GM18519 (cell line): ENCODE measurements at regions not wholly inside any gene's neighbourhood (a gene's known extent, or its start where the extent isn't known, plus 50 kb on each side); places are given as distances from the start of the nearest gene placed in this dataset.

Source experiments
- ATAC-seq: cut with Tn5 transposase; IDR thresholded peaks from one replicate; pipeline ENCODE4 v1.9.1; 2021; ENCODE audit warnings: mild to moderate bottlenecking, moderate library complexity; ENCODE audit not compliant: unreplicated experiment, low FRiP score

DNA sequence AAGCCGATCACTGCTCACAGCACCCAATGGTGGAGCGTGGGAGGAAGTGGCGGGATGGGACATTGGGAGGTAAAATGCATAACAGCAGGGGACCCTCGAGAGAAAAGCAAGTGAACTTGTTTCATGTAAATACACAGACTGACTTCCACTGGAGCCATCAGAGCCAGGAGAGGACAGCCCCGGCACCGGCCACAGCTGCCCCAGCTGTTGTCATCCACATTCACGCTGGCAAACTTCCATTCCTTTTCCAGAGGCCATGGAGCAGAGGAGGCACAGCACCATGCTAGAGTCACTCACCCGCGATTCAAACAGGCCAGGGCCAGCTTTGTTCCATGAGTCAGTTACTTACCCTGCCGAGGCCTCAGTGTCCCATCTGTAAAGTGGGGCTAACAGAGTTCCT lies 610.9 kb upstream of the SALL3 start:
- no peak for ATAC-seq

DNA sequence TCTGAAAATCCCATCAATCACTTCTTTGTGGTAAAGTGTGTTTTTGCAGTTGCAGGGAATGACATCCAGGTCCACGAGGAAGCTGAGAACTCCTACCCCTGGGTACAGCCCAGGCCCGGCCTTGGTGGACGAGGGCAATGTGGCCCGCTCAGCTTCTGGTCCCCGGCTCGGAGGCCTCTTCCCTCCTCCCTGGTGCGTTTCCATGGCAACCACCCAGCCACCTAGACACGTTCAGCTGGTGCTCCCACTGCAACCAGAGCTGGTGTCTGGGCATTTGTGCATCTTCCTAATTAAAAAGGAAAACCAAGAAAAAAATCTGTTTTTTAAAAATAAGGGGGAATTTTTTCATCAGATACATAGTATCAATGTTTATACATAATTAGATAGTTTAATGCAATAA lies 603.6 kb upstream of the SALL3 start:
- ATAC-seq, result no peak

DNA sequence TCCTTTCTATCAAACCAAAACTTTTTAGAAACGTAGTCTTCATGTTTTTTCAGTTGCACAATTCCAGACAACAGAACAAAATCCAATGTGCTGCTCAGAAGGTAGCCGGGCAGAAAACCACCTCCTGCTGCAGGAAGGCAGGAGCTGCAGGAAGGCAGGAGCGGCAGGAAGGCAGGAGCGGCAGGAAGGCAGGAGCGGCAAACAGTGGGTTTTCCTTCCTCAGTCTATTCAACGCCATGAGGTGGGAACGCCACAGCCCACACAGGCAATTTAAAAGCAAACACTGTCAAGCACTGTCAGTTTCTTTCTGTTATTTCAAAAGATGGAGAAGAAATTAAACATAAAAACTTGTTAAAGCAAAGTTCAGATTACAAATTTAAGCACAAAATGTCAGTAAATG lies 601.2 kb upstream of the SALL3 start:
- ATAC-seq, result no peak

DNA sequence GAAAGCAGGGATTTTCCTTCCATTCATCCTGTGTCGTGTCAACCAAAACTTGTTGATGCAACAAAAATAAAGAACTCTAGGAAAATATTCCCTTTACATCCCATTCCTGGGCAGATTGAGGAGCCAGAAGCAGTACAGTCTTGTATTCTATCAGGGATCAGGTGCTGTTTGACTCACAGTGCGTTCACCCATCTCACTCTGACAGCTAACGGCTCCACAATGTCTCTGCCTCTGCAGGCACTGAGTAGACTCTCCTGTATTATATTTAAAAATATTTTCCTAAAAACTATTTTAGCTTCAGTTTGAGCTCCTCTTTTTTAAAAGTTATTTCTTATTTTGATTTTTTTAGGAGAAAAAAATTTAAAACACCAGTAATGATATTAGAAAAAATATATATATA lies 600.6 kb upstream of the SALL3 start:
- no peak for ATAC-seq

DNA sequence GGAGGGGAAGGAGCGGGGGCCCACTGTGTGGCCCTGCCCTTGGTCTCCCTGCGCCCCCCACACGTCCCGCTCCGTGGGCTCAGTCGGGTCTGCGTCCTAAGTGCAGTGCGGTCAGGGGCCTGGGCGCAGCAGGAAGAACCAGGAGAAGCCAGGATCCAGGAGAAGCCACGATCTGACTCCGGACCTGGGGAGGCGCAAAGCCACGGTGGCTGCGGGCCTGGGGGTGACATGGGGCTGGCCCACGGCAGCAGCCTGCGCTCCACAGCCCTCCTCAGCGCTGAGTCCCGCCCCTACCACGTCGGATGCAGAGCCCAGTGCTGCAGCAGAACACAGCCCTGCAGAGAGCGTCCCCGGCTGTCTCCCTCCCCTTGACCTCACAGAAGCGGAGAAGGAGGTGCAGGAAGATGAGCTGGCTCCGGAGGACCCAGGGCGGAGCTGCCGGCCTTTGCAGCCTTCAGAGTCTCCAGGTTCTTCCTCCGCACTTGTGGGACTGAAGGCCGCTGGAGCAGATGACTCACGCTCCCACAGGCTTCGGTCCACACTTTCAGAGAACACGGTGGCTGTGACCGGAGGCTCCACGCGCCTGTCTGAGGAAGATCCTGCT lies 589.2 kb upstream of the SALL3 start:
- ATAC-seq, result no peak

DNA sequence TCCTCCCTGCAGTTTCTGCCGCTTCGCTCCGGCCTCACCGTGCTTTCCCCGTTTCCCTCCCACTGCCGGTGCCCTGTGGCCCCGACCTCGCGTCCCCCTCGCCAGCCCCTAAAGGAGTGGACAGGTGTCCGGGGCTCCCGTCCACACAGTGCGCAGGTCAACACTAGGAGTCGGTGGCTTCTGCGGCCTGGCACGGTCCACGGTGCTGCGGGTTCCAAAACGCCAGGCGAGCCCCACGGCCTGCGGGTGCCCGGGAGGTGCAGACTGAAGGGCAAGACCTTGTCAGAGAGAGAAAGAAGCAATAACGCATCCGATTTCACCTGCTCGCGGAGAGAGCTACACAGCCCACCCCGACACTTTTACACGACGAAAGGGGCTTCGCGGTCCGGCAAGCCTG lies 588.7 kb upstream of the SALL3 start:
- ATAC-seq, result no peak

DNA sequence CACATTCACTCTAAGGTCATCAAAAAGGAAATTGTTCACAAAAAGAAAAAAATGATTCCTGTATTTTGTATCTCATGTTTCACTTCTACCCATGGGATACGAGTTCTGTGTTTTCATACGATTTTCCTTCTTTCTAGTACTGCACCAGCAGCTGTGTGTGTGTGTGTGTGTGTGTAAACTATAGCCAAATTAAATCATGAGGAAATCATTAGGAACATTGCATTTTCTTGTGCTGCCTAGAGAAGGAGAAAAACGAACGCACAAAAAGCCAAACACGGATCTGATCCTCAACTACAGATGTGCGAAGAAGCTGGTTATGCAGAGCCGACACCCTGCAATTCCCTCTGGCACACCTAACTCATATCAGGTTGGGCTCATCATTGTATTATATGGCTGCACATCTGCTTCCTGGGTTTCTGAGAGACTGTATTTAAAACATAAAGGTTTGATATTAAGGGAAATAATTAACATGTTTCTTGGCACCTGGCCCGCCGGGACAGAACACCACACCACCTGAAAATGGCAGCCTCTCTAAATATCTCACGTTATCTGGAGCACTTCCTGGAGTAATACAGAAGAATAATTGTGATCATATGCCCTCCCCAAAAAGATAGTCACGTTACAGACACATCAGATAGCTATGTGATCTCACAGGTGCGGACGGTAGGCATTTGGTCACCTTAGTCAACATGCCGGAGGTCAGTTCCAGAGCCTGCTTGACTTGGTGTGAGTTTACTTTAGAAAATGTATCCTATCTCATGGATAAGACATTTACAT lies 586.3 kb upstream of the SALL3 start:
- no peak for ATAC-seq

DNA sequence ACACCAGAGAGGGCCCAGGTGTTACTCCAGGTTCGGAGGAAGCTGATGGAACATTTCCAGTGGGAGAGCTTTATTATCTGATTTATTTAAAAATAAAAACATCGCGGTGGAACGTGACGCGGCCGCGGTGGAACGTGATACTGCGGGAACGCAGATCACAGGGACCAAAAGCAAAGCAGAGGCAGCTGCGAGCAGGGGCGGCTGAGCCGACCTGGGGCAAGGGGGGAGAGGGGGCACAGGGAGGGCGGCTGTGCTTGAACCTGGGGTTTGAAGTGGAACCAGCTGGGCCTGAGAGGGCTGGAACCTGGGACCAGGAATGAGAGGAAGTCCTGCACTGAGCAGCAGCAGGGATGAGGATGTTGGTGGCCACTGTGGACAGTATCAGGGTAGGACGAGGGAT lies 583.5 kb upstream of the SALL3 start:
- ATAC-seq, result no peak

DNA sequence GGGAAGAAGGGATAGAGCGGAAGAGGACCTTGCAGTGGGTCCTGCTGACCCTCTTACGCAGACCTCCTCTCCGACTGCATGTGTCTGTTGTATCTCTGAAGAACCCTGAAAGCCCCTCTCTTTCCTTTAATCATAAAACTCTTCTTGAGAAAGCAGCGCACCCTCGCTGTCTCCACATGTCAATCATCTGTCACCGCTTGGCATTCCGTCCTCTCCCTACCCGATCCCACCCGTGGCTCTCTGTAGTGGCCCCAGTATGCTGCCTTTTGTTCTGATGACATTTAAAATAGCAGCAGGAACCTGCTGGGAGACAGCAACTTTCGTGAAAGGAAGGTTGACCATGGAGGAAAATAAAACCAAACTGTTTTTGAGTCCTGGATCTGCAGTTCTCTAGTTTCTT lies 582.9 kb upstream of the SALL3 start:
- no peak for ATAC-seq

DNA sequence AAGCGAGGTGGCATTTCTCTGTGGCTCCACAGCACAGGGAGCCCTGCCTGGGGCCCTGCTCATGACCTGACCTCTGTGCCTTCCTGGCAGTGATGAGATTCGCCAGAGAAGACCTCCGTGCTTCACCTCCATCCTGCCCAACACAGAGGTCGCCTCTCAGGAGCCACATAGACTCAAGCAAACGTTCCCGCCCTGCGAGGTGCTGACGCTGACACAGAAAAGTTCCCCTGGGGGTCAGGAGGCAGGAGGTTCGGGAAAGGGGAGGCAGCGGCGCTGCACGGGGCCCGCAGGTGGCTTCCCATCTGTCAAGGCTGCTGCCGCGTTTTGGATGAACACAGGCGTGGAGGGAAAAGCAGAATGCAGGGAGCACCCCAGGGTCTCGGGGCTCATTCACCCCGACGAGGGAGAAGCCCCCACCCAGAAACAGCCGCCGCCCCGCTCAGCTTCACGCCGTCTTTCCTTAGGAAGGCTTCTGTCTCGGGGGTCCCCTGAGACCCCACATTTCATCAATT lies 579.6 kb upstream of the SALL3 start:
- ATAC-seq, result no peak

DNA sequence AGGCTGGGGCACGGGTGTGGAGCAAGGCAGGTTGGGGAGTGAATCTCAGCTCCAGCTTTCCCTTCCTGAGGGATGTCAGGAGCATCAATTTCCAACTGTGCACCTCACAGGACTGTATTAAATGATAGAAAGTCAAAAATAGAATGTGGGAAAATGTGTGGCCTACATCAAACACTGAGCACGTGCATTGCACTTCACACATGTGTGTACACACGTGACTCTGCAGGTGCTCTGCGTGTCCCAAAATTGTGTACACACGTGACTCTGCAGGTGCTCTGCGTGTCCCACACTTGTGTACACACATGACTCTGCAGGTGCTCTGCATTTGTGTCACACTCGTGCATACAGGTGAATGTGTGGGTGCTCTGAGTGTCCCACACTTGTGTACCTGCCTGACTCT lies 577.2 kb upstream of the SALL3 start:
- no peak for ATAC-seq

DNA sequence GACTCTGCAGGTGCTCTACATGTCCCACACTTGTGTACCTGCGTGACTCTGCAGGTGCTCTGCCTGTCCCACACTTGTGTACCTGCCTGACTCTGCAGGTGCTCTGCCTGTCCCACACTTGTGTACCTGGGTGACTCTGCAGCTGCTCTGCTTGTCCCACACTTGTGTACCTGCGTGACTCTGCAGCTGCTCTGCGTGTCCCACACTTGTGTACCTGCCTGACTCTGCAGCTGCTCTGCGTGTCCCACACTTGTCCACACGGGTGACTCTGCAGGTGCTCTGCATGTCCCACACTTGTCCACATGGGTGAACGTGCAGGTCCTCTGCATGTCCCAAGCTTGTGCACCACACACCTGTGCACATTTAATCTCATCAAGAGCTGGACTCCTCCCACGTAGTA lies 576.7 kb upstream of the SALL3 start:
- ATAC-seq, result no peak

DNA sequence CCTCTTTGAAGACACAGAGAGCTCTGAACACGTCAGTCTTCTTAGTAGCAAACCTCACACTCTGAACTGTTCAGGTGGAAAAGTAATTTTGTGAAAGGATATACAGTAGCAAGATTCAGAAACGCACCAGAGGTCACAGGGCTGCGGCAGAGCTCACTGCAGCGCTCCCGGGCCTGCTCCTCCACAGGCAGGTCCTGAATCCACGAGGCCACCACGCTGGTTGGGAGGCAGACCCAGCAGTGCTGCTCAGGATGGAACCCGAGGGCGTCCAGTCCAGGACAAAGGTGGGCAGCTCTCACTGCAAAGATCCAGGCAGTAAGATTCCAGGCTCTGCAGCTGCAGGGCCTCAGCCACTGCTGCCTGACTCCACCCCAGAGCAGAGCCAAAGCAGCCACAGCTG lies 576.2 kb upstream of the SALL3 start:
- no peak for ATAC-seq

DNA sequence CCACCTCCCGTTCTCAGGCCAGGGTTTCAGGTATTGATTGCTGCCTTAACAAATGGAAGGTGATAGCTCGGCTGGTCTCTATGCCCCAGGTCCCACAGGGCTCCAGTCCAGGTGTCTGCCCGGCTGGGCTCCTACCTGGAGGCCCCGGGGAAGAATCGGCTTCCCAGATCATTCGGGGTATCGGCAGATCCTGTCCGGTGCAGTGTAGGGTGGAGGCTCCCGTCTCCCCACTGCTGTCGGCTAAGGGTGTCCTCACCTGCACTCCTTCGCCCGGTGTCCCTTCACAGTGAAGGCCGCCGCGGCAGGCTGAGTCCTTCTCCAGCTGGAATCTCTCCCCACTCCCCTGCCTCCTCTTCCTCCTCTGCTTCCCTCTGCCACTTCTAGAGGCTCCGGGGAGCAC lies 573.9 kb upstream of the SALL3 start:
- no peak for ATAC-seq

DNA sequence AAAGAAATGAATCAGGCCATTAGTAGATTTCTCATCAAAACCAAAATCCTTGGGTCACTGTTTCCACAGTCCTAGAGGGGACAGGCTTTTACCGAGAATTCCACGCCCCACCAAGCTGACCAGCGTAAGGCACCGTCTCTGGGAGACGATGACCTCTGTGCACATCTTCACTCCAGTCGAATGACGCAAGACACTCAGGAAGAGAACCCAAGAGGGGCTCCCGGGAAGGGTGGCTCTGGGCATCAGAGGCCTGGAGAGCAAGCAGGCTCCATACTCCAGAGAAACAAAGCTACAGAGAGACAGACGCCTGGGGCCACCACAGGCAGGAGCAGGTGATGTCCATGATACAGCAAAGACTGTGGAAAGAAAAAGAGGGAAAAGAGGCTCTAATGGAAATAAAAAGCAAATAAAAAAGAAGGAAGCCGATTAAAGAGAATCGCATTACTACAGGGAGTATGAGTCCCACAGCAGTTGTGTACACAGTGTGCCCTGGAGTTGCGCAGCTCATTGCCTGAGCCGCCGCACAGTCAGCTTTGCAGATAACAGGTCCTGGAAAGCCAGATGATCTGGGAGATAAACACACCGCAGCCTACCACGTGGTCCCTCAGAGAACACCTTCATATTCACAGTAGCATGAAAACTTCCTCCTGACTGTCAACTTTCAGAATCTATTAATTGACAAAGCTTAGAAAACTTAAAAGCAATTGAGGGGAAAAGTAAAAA lies 572.7 kb upstream of the SALL3 start:
- ATAC-seq, result no peak

DNA sequence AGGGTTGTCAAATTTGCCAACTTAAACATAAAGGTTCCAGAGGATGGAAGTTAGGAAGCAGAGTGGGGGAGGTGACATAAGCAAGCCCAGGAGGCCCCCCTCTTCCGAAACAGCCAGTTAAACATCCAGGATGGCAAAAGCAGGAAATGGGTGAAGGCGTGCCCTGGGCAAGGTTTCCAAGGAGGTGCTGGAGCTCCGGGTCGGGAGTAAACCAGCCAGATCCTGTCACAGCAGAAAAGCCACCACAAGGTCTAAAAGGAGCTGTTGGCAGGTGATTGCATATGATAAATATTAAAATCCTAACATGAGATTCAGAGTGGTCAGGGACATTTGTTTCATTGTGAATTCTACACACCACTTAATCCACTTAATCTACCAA lies 572.2 kb upstream of the SALL3 start:
- no peak for ATAC-seq

DNA sequence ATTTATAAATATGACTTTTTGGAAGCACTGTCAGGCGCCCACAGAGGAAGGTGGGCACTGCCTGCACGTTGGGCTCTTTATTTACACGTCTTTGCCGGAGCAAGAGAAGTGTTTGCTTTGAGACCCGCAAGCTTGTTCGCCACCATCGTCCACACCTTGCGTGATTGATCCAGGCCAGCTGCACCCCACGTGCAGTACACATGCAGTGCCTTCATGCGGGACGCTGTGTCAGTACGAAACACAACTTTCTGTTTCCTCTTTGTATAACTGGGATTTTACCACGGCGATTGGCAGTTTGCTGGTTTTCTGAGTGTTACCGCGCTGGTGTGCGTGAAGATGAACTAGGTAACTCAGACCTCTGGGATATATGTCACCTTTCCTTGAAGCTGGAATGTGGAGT lies 571.0 kb upstream of the SALL3 start:
- ATAC-seq, result no peak

DNA sequence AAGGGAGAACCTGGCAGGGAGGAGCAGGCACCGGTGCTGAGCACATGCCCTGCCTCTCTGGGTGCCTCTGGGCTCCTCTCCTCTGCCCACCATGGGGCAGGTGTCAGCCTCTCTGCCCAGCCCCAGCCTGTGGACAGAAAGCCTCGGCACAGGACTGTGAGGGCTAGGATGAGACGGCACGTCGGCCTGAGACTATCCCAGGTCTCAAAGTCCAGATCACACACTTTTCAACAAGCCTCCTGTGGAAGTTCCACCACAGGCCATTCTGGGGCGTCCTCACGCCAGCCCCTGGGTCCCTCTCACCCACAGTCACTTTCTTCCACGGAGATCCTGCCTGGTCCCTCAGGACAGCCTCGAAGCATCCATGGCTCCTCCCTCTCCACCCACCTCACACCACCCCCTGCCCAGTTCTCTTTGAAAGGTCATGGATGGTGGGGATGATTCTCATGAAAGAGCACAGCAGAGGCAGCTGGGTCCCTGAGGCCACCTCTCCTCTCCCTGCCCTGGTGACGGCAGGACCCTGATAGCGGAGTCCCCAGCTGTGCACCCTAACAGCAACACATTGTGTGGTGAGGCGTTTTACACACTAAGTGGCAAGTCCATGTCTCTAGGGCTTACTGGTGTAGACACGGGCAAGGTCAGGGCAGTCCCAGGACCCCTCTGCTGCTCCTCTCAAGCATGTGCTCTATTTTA lies 569.4 kb upstream of the SALL3 start:
- no peak for ATAC-seq

DNA sequence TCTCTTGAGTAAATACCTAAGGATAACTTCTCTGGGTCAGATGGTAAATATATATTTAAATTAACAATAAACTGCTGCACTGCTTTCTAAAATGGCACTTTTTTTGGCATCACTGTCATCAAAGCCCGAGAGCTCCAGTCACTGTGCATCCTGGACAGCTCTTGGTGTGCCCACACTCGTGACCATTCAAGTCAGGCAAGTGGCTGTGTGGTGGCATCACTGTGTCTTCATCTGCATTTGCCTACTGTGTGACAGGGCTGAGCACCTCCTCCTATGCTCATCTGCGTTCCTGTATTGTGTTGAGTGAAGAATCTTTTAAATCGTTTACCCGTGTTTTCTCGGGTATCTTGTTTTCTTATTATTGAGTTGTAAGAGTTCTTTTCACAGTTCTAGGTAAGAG lies 568.1 kb upstream of the SALL3 start:
- no peak for ATAC-seq

DNA sequence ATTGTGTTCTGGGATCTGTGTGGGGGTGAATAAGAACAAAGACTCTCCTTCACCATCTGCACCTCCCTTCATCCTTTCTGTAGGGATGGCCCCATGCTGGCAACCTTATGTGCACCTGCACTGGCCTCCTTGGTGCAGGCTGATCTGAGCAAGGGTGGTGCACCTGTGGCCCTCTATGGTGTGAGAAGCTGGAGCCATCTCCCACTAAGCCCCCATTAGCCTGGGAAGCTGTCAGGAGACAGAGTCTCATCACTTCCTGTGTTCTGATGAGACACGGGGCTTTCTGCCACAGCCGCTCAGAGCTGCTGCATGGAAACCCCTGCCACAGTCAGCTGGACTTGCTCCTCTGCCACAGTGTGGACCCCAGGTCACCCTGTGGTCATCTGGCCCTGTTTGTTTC lies 565.3 kb upstream of the SALL3 start:
- ATAC-seq, result no peak

DNA sequence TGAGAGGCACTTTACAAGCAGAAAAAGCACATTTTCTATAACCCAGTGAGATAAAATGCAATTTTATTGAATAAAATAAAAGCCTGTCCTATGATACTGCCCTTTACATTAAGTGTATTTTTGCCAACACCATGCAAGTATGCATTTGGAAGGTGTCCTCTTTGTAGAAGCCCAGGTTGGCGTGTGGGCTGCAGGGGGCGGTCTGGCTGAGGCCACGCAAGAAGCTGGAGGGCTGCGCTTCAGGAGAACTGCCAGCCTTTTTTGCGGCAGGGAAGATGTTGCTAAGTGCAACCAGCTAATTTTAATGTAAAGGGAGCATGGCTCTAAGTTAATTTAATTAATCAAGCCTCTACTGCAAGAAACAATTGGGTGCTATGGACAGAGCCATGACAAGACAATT lies 562.8 kb upstream of the SALL3 start:
- no peak for ATAC-seq
